ENCODE measurements at regions not wholly inside any gene's neighbourhood (a gene's known extent, or its start where the extent isn't known, plus 50 kb on each side); places are given as distances from the start of the nearest gene placed in this dataset.

- DNase-seq (ENCODE audit: low read depth), result no peak
- H3K4me3 ChIP-seq (ENCODE audit: low read depth, low read length), result no peak overlapping the region
- TF ChIP-seq, protein P1, sequence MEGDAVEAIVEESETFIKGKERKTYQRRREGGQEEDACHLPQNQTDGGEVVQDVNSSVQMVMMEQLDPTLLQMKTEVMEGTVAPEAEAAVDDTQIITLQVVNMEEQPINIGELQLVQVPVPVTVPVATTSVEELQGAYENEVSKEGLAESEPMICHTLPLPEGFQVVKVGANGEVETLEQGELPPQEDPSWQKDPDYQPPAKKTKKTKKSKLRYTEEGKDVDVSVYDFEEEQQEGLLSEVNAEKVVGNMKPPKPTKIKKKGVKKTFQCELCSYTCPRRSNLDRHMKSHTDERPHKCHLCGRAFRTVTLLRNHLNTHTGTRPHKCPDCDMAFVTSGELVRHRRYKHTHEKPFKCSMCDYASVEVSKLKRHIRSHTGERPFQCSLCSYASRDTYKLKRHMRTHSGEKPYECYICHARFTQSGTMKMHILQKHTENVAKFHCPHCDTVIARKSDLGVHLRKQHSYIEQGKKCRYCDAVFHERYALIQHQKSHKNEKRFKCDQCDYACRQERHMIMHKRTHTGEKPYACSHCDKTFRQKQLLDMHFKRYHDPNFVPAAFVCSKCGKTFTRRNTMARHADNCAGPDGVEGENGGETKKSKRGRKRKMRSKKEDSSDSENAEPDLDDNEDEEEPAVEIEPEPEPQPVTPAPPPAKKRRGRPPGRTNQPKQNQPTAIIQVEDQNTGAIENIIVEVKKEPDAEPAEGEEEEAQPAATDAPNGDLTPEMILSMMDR (IDR thresholded peaks at IDR 0.05; ENCODE audit: low read depth, low read length, missing control alignments), result no peak
These were observed 149.2 kb upstream of the CTNNB1 start for GRCh38 chr3:41050144-41050543.

DNA sequence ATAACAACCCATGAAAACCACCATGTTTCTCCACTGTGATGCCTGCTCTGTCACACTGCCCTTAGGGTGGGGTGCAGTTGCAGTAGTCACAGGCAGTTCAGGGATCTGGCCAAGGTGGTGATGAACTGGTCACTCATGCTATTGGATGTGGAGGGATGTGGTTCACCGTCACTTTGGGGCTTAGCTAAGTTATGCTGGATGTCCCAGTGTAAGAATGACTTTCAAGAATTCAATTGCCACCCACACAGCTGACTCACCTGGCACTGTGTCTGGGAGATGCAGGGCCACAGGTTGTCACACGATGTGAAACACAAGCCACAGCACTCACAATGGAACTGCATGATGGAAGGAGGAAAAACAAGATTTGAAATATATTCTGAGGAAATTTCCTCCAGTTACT, 146.1 kb upstream of the CTNNB1 start:
- no peak for DNase-seq (ENCODE audit: low read depth)
- TF ChIP-seq, protein P1 (IDR thresholded peaks at IDR 0.05; ENCODE audit: low read depth, low read length, missing control alignments), result no peak
- no peak overlapping the region for H3K4me3 ChIP-seq (ENCODE audit: low read depth, low read length)

DNA sequence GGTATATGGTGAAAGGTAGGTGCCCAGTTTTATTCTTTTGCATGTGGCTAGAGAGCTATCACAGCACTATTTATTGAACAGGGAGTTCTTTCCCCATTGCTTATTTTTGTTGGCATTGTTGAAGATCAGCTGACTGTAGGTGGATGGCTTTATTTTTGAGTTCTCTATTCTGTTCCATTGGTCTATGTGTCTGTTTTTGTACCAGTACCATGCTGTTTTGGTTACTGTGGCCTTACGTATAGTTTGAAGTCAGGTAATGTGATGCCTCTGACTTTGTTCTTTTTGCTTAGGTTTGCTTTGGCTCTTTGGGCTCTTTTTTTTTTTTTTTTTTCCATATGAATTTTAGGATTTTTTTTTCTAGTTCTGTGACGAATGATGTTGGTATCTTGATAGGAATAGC, 139.2 kb upstream of the CTNNB1 start:
- DNase-seq (ENCODE audit: low read depth), result no peak
- TF ChIP-seq, protein P1 (IDR thresholded peaks at IDR 0.05; ENCODE audit: low read depth, low read length, missing control alignments), result no peak

DNA sequence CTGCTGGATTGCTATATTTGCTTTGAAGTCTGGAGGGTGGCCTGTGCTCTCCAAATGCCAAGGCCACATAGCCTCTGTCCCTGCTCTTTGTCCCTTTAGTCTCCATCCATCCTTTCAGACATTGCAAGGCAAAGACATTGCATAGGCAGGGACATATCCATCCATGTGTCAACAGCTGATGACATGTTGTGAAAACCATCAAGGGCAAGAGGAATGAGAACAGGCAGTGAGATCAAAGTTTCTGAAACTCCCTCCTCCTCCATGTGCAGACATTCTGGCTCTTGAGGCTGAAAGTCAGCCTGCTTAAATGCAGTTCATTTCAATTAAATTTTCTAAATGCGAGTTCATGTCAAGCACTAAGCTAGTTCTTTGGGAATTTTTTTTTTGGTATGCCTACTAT, 135.2 kb upstream of the CTNNB1 start:
- TF ChIP-seq, protein P1 (IDR thresholded peaks at IDR 0.05; ENCODE audit: low read depth, low read length, missing control alignments), result no peak
- DNase-seq (ENCODE audit: low read depth), result no peak

More for the DNA sequence above, 139.2 kb upstream of the CTNNB1 start:
- H3K4me3 ChIP-seq (ENCODE audit: low read depth, low read length), result no peak overlapping the region

GRCh38 chr3:41064526-41064925, 134.8 kb upstream of the CTNNB1 start:
- H3K4me3 ChIP-seq (ENCODE audit: low read depth, low read length), result no peak overlapping the region
- no peak for DNase-seq (ENCODE audit: low read depth)
- TF ChIP-seq, protein P1 (IDR thresholded peaks at IDR 0.05; ENCODE audit: low read depth, low read length, missing control alignments), result no peak

More for the DNA sequence above, 135.2 kb upstream of the CTNNB1 start:
- H3K4me3 ChIP-seq (ENCODE audit: low read depth, low read length), result no peak overlapping the region

- TF ChIP-seq, protein P1 (IDR thresholded peaks at IDR 0.05; ENCODE audit: low read depth, low read length, missing control alignments), result no peak
- no peak for DNase-seq (ENCODE audit: low read depth)
- H3K4me3 ChIP-seq (ENCODE audit: low read depth, low read length), result no peak overlapping the region
These were observed 134.0 kb upstream of the CTNNB1 start for GRCh38 chr3:41065340-41065739.

DNA sequence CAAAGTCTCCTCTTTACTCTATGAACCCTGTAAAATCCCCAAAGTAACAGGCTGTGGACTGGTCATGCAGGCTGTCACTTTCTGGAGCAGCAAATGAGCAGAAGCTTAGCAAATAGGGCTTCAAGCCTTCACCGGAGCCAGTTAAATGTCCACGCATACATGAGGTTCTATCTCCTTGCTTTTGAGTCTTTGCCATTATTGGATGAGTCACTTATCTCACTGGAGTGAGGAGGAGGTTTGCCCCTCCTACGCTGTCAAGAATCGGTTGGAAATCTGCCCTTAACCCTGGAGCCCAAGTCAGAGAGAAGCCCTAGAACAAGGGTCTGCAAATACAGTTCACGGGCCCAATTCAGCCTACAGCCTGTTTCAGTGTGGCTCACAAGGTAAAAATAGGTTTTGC, 126.1 kb upstream of the CTNNB1 start:
- no peak for DNase-seq (ENCODE audit: low read depth)
- TF ChIP-seq, protein P1 (IDR thresholded peaks at IDR 0.05; ENCODE audit: low read depth, low read length, missing control alignments), result no peak
- no peak overlapping the region for H3K4me3 ChIP-seq (ENCODE audit: low read depth, low read length)

Data from GM12864 (cell line).